ENCODE measurements at regions not wholly inside any gene's neighbourhood (a gene's known extent, or its start where the extent isn't known, plus 50 kb on each side); places are given as distances from the start of the nearest gene placed in this dataset.
"Not testable (repeated sequence)": the region's sequence is repeated elsewhere in the genome, so short reads cannot be mapped to it uniquely, and the experiment has no call there.

GRCh38 chr2:172262486-172262885, 159.8 kb upstream of the DLX2 start:
- no peak for DNase-seq

GRCh38 chr2:172264820-172265219, 162.1 kb upstream of the DLX2 start:
- DNase-seq: not testable (repeated sequence)

DNA sequence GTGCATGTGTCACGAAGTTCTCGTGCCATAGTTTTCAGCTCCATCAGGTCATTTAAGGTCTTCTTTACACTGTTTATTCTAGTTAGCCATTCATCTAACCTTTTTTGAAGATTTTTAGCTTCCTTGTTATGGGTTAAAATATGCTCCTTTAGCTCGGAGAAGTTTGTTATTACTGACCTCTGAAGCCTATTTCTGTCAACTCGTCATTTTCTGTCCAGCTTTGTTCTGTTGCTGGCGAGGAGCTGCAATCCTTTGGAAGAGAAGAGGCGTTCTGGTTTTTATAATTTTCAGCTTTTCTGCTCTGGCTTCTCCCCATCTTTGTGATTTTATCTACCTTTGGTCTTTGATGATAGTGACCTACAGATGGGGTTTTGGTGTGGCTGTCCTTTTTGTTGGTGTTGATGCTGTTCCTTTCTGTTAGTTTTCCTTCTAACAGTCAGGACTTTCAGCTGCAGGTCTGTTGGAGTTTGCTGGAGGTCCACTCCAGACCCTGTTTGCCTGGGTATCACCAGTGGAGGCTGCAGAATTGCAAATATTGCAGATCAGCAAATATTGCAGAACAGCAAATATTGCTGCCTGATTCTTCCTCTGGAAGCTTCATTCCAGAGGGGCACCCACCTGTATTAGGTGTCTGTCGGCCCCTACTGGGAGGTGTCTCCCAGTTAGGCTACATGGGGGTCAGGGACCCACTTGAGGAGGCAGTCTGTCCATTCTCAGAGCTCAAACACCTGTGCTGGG, 157.7 kb upstream of the ITGA6 start:
- not testable (repeated sequence) for DNase-seq

DNA sequence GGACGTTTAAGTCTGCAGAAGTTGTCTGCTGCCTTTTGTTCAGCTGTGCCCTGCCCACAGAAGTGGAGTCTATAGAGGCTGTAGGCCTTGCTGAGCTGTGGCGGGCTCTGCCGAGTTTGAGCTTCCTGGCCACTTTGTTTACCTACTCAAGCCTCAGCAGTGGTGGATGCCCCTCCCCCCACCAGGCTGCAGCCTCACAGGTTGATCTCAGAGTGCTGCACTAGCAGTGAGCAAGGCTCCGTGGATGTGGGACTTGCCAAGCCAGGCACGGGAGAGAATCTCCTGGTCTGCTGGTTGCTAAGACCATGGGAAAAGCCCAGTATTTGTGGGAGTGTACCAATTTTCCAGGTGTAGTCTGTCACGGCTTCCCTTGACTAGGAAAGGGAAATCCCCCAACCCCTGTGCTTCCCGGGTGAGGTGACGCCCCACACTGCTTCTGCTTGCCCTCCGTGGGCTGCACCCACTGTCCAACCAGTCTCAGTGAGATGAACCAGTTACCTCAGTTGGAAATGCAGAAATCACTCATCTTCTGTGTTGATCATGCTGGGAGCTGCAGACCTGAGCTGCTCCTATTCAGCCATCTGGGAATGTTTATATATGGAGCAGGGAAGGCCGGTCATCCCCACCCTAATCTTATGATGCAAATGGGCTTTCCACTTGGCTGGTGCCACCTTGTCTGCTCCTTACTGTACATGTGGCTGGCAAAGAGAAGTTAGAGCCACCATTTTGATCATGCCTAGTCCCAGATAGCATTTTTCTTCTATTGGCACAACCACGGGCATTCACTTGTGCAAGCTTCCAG, 156.9 kb upstream of the ITGA6 start:
- no peak for DNase-seq

GRCh38 chr2:172273910-172274571, 153.3 kb upstream of the ITGA6 start:
- DNase-seq: peak in 1 of 2 experiments; percentile 24

DNA sequence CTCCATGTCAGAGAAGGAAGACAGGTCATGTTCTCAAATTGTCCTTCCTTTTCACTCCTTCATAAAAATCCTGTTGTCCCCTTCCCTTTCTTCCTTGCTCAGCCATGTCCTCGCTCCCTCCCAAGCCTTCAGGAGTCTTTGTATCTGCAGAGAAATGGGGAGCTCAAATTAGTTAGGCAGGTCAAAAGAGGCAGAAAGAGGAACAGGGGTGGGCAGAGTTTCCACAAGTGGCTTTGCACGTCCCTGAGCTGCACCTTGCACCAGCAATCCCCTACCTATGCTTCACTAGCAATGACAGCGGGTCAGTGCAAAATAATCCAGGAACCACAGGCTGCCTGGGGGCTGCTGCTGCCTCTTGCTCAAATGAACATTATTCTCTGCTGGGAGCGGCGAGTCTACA, 152.1 kb upstream of the ITGA6 start:
- no peak for DNase-seq

DNA sequence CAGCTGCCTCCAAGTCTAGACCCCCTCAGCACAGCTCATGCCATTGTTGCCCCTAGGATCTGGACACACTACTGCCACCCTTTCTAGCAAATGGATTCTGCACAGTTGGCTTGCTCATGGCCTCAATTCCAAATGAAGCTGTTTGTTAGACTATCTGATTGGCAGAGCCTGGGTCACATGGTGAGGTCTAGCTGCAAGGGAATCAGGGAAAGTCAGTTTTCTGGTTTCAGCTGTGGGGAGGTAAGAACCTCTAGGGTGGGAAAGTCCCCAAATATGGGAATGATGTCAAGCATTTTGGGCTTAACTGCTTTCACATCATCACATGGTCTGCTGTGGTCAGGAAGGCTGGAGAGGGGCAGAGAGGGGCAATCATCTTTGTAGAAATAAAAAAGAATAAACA, 150.4 kb upstream of the ITGA6 start:
- no peak for DNase-seq

GRCh38 chr2:172278667-172279066, 148.7 kb upstream of the ITGA6 start:
- DNase-seq: no peak

GRCh38 chr2:172279214-172279613, 148.2 kb upstream of the ITGA6 start:
- DNase-seq: no peak

DNA sequence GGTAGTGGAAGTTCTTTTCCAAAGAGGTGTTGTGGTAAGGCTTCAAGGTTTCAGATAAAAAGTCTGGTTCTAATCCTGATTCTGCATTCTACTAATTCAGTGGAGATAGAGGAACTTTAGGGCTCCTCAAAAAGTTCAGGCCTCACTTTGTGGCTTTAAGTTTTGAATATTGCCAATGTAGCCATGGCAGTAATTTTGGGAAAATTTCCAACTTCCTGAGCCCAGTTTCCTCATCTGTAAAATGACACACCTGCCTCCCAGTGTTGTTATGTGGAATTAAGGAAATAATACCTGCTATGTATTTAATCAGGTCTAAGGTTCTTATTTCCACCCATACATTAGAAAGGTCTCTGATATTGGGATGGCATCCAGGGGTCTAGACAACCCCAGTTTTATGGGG, 147.6 kb upstream of the ITGA6 start:
- peak in 1 of 2 experiments; percentile 10 for DNase-seq

- peak; percentile 17 to 68 for DNase-seq
Measured at GRCh38 chr2:172280571-172281361, 146.6 kb upstream of the ITGA6 start.

DNA sequence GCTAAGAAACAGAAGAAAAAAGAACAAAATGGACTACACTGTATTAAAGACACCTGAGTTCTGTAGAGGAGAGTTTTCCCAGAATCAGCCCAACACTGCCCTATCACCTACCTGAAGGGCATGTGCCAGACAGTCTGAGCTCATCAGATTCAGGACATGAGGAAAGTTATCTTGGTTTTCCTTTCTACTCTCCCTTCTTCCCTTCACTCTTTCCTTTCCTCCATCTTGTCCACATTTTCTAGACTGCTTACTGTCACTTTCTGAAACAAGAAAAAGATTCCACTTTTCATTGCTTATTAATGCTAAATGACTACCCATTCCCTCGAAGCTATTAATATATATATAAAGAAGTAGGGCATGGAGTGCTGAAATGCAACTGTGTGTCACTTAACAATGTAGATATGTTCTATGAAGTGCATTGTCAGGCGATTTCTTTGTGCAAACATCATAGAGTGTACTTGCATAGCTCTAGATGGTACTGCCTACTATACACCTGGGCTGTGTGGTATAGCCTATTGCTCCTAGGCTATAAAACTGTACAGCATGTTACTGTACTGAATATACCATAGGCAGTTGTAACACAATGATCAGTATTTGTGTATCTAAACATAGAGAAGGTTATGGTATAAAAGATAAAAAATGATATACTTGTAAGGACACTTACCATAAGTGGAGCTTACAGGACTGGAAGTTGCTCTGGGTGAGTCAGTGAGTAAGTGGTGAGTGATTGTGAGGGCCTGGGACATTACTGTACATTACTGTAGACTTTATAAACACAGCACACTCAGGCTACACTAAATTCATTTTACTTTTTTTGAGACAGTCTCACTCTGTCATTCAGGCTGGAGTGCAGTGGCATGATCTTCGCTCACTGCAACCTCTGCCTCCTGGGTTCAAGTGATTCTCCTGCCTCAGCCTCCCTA, 145.5 kb upstream of the ITGA6 start:
- DNase-seq: no peak

DNA sequence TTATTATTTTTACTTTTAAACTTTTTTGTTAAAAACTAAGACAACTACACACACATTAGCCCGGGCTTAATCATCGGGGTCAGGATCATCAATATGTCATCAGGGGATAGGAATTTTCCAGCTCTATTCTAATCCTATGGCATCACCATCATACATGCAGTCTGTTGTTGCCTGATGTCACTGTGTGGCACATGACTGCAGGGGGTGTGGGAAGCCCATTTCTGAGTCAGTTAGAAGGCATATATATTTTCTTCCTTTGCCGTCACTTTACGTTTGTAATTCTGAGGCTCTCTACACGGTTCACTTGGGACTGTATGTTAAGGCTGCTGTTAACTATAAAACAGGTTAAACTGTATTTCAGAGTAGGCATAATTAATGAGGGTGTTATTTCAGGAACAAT, 144.4 kb upstream of the ITGA6 start:
- DNase-seq: no peak

GRCh38 chr2:172283476-172283875, 143.9 kb upstream of the ITGA6 start:
- no peak for DNase-seq

DNA sequence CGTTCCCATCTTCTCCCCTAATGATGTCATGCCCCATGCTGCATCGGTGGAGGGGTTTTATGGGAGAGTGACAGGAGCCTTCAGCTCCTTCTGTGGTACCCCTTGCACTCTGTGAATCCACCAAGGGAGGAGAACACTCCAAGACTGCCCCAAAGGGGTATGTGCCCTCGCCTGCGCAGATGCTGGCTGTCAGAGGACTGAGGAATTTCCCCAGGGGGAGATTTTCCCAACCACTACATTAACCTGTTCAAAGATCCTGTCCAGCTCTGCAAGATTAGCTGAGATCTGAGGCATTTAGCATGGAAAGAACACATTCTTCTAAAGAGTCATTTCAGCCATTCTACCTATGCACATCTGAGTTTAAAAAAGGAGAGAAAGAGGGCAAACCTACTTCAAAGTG, 143.2 kb upstream of the ITGA6 start:
- no peak for DNase-seq

- no peak for DNase-seq
Measured at GRCh38 chr2:172285010-172285621, 142.3 kb upstream of the ITGA6 start.

GRCh38 chr2:172285760-172286159, 141.6 kb upstream of the ITGA6 start:
- no peak for DNase-seq

DNA sequence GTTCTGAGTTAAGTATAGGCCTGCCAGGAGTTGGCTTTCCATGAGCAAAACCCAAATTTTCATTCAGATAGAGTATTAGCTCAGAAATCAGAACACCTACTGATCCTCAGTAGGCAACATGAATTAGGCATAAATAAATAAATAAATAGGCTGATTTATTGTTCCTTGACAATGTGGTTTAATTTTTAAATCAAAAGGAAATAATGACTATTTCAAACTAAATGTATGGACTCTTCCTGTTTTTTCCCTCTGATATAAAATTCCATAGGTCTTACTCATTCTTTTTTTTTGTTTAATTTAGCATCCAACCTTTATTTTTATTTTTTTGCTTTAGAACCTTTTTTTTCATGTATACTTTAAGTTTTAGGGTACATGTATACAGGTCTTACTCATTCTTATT, 140.2 kb upstream of the ITGA6 start:
- DNase-seq: no peak

DNA sequence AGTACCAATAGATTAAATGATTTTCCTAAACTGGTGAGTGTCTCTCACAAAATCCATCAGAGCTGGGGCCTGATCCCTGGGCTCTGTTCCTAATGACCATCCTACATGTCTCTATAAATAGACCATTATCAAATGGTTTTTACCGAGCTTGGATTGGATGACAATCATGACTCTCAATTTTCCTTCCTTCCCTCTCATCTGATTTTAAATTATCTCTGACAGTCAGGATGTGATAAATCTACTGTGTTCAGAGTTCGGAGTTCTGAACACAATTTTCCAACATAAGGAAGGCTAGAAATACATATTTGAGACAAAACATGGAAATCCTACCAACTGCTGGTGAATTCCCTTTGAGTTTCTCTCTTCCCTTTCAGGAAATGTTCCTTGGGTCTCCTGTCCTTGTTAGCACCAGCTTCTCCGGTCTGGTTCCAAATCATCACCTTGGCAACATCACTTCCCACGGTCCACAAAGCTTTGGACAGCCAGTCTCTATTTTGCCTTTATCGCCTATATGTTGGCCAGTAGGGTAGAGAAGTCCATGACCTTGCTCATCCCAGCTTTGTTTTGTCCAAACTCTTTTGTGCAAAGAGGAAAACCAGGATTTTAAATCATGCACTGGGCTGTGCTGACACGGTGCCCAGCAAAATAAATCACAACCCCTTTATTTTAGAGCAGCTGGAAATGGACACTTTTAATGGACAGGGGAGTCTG, 139.6 kb upstream of the ITGA6 start:
- DNase-seq: no peak

DNA sequence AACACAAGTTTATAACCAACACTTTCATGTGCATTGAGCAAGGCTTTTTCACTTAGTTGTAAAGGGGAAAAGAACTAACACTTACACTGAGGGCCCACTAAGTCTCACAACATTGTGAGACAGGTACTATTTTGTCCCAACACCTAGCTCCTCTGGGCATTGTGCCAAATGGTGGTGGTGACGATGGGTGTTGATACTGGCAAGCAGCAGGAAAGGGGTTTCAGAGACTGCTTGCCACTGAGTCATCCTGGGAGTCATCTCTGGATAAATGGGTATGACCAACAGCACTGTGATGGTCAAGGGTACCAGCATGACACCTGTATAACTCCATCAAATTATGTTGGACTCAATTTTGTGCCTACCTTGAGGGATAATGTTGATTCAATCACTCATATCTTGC, 138.8 kb upstream of the ITGA6 start:
- peak; percentile 26 to 69 for DNase-seq

DNA sequence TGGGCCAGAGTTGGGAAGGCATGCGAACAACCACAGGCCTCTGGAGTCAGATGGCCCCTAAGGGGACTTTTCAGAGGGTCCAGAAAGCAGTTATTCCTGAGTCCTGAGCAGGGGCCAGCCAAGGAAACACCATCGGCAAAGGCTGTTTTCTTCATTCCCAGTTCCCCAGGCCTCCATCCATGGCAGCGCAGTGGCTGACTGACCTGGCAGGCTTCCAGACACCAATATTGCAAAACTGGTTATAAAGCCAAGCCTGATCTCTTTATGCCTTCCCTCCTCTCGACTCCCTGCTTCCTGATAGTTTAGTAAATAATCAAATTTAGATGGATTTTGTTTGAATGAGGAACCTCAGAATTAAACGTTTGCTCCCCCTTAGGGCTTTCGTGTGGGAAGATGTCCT, 133.4 kb upstream of the ITGA6 start:
- peak in 1 of 2 experiments; percentile 29 for DNase-seq

Measured in NCI-H2081 (cell line).